GM12872 (cell line): ENCODE measurements at regions not wholly inside any gene's neighbourhood (a gene's known extent, or its start where the extent isn't known, plus 50 kb on each side); places are given as distances from the start of the nearest gene placed in this dataset.

Experiments used
- CTCF ChIP-seq: IDR thresholded peaks from 3 replicates; pipeline ENCODE4 v1.5.1; 2011; ENCODE audit warnings: low read depth, mild to moderate bottlenecking, low read length, moderate library complexity; ENCODE audit not compliant: insufficient read depth

GRCh38 chr16:51685498-51685897 lies 534.4 kb upstream of the SALL1 start:
- no peak for TF ChIP-seq CTCF

- TF ChIP-seq CTCF, result no peak
Measured at GRCh38 chr16:51683882-51684281, 532.8 kb upstream of the SALL1 start.

- no peak for TF ChIP-seq CTCF
Measured at GRCh38 chr16:51682905-51683304, 531.8 kb upstream of the SALL1 start.

- no peak for TF ChIP-seq CTCF
Measured at GRCh38 chr16:51674615-51675014, 523.5 kb upstream of the SALL1 start.

GRCh38 chr16:51670527-51670926 lies 519.5 kb upstream of the SALL1 start:
- no peak for TF ChIP-seq CTCF

- TF ChIP-seq CTCF, result no peak
Measured at GRCh38 chr16:51666821-51667220, 515.8 kb upstream of the SALL1 start.

- no peak for TF ChIP-seq CTCF
Measured at GRCh38 chr16:51666074-51666473, 515.0 kb upstream of the SALL1 start.
